Esophagus squamous epithelium (tissue), 5 donors: ENCODE measurements at regions not wholly inside any gene's neighbourhood (a gene's known extent, or its start where the extent isn't known, plus 50 kb on each side); places are given as distances from the start of the nearest gene placed in this dataset.

Source experiments
- DNase-seq: peaks from one replicate; lab custom pipeline; 2025; lab: John Stamatoyannopoulos, UW
- H3K27ac ChIP-seq, 4 donors: fragments of 200-600 bp; sonication (generic); one replicate each; pipeline ENCODE4 v1.5.1; 2016 to 2019; ENCODE audit warnings: mild to moderate bottlenecking in 1 of 4
- H3K27me3 ChIP-seq, 4 donors: fragments of 200-600 bp; sonication (generic); 1 replicate in 3 of 4; 2 replicates in 1 of 4; pipeline versions ENCODE4 v1.5.1 to v1.6.0; 2017 to 2021; ENCODE audit warnings: antibody characterized with exemption in 1 of 4
- H3K36me3 ChIP-seq, 3 donors: fragments of 200-600 bp; sonication (generic); one replicate each; pipeline ENCODE4 v1.5.1; 2016 to 2019
- H3K4me1 ChIP-seq, 3 donors: fragments of 200-600 bp; sonication (generic); one replicate each; pipeline ENCODE4 v1.5.1; 2017 to 2019
- H3K4me3 ChIP-seq, 4 donors: fragments of 200-600 bp; sonication (generic); 1 replicate in 3 of 4; 2 replicates in 1 of 4; pipeline ENCODE4 v1.5.1; 2016 to 2019; ENCODE audit warnings: mild to moderate bottlenecking in 2 of 4, moderate library complexity in 1 of 4
- H3K9me3 ChIP-seq, 3 donors: fragments of 200-600 bp; sonication (generic); one replicate each; pipeline ENCODE4 v1.5.1; 2016 to 2019
- POLR2A ChIP-seq, 4 donors: fragments of 450-650 bp; IDR thresholded peaks; one replicate each; pipeline ENCODE4 v1.6.1; 2017; ENCODE audit warnings: antibody characterized with exemption in 4 of 4, mild to moderate bottlenecking in 4 of 4, moderate library complexity in 3 of 4
- WGBS, 2 donors: methylation state at CpG; one replicate each; pipeline ENCODE4 v1.1.5; 2018; 5-methylcytosine and 5-hydroxymethylcytosine counted together
- intact Hi-C: fragments of 100-400 bp; cut with DNase I; formaldehyde crosslinking; loops from one replicate; pipeline ENCODE4 v1.15.0; 2022
- TF ChIP-seq, protein P1 (sequence below), 6 experiments: fragments of 450-650 bp in 4 of 6; fragments of 200-600 bp in 2 of 6; sonication (generic) in 2 of 6; IDR thresholded peaks; one replicate each; pipeline ENCODE4 v1.5.1; 2016 to 2019; ENCODE audit warnings: antibody characterized with exemption in 6 of 6, mild to moderate bottlenecking in 4 of 6, moderate library complexity in 4 of 6
- donor health status: DM: yes; HTN: yes; CAD: no.

DNA sequence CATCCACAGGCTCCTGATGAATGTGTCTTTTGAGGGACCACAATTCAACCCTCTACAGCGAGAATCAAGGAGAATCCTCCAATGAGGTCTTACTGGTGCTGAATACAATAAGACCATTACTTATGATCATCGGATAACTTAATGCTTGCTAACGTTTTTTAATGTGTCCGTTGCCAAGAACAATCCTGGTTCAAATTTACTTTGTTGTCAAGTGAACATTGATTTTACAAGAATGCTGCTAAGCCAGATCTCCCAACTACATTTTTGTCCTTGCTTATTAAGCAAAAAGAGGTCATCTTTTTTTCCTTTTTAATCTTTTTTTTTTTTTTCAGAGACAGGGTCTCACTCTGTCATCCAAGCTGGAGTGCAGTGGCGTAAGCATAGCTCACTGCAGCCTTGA is 93.7 kb downstream of the THNSL2 start:
- no peaks in the 10 kb centered on the region for H3K9me3 ChIP-seq
- no peak overlapping the region for H3K4me3 ChIP-seq
- TF ChIP-seq POLR2A (IDR thresholded peaks at IDR 0.05) = no peak
- TF ChIP-seq, protein P1, sequence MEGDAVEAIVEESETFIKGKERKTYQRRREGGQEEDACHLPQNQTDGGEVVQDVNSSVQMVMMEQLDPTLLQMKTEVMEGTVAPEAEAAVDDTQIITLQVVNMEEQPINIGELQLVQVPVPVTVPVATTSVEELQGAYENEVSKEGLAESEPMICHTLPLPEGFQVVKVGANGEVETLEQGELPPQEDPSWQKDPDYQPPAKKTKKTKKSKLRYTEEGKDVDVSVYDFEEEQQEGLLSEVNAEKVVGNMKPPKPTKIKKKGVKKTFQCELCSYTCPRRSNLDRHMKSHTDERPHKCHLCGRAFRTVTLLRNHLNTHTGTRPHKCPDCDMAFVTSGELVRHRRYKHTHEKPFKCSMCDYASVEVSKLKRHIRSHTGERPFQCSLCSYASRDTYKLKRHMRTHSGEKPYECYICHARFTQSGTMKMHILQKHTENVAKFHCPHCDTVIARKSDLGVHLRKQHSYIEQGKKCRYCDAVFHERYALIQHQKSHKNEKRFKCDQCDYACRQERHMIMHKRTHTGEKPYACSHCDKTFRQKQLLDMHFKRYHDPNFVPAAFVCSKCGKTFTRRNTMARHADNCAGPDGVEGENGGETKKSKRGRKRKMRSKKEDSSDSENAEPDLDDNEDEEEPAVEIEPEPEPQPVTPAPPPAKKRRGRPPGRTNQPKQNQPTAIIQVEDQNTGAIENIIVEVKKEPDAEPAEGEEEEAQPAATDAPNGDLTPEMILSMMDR (IDR thresholded peaks at IDR 0.05) = no peak
- H3K4me1 ChIP-seq = peaks cover 0 to 22% (median 7%) of the 10 kb centered on the region in 3 donors
- H3K27ac ChIP-seq = no peak overlapping the region
- DNase-seq = no peak
- H3K27me3 ChIP-seq = peaks cover 0 to 43% (median 0%) of the 10 kb centered on the region in 4 donors
- WGBS, 2 donors = 61 to 69% methylated on average over 5 of the region's 5 CpGs
- no peaks in the 10 kb centered on the region for H3K36me3 ChIP-seq
- intact Hi-C loops = no loop called here

DNA sequence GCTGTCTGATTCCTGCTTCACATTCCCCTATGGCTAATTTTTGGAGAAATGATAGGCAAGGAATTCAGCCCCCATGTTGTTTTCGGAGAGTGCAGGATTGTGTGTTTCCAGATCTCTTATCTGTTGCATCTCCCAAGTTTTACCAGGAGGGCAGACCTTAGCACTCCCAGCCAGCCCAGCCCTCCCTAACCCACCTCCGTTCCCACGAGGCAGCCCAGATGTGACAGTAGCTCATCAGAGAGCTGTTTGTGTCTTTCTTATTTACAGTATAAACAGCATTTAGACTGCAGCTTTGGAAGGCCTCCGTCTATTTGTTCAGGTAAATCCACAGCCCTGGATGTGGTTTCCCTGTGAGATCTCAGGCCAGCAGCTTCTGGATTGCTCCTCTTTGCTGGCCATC is 91.6 kb downstream of the THNSL2 start:
- WGBS, 2 donors = 73 to 80% methylated on average over 4 of the region's 4 CpGs
- intact Hi-C loops = no loop called here
- no peak for DNase-seq
- H3K4me1 ChIP-seq = peaks cover 0 to 37% (median 16%) of the 10 kb centered on the region in 3 donors
- H3K27me3 ChIP-seq = peaks cover 0 to 64% (median 0%) of the 10 kb centered on the region in 4 donors
- H3K27ac ChIP-seq = no peak overlapping the region
- TF ChIP-seq POLR2A (IDR thresholded peaks at IDR 0.05) = no peak
- TF ChIP-seq, protein P1 (IDR thresholded peaks at IDR 0.05) = no peak
- H3K9me3 ChIP-seq = no peaks in the 10 kb centered on the region
- H3K36me3 ChIP-seq = no peaks in the 10 kb centered on the region
- H3K4me3 ChIP-seq = no peak overlapping the region

DNA sequence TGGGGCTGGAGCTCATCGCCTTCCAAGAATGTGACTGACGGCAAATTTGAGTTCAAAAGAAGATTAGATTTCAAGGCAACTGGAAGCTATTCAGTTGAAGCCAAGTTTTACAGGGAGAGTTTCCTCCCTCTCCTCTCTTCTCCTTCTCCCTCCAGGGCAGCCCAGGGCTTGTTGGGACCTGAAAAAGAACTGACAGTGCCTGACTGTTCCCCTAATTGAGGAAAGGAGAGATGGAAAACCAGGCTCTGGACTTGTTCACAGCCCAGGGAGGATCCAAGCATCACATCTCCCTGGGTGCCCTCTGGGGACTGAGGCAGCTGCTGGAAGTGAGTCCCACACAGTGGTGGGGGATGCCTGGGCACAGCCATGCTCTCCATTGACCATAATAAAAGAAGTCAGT is 88.1 kb downstream of the THNSL2 start:
- intact Hi-C loops = no loop called here
- Histone ChIP-seq H3K36me3 (no peaks in the 10 kb centered on the region), H3K27ac (no peak overlapping the region), H3K9me3 (no peaks in the 10 kb centered on the region), H3K27me3 (peaks cover 0 to 87% (median 0%) of the 10 kb centered on the region in 4 donors), H3K4me1 (peaks cover 0 to 25% (median 9%) of the 10 kb centered on the region in 3 donors), H3K4me3 (no peak overlapping the region)
- TF ChIP-seq, protein P1 (IDR thresholded peaks at IDR 0.05) = no peak
- no peak for TF ChIP-seq POLR2A (IDR thresholded peaks at IDR 0.05)
- DNase-seq = no peak
- 18 to 41% methylated on average over 2 of the region's 2 CpGs for WGBS, 2 donors

DNA sequence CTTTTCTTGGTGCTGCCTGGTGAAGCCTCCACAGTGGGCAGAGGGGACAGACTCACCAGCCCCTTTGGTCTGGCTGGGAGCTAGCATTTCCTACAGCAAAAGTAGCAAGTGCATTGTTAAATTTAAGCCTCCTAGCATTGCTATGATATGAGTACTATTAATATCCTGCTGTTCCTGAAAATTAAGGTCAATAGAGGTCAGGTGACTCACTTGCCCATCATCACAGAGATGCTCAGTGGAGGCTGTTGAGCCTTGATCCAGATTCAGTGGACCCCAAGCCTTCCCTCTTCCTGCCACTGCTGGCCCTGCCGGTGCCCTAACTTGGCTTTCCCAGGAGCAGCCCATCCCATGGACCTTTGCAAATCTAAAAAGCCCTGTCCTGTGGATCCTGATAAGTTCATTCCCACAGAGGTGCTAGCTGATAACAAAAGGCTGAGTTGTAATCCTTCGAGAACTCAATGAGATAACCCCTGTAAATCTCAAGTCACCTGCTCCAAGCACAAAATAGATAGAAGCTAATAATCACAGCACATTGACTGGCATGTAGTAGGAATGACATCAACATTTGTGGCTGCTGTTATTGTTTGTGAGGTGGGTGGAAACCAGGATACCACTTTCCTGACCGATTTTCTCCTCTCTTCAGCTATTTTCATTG is 84.4 kb downstream of the THNSL2 start:
- Histone ChIP-seq H3K4me1 (peaks cover 0 to 21% (median 9%) of the 10 kb centered on the region in 3 donors), H3K4me3 (no peak overlapping the region), H3K9me3 (no peaks in the 10 kb centered on the region), H3K36me3 (no peaks in the 10 kb centered on the region), H3K27me3 (peaks cover 0 to 90% (median 0%) of the 10 kb centered on the region in 4 donors), H3K27ac (no peak overlapping the region)
- intact Hi-C loops = no loop called here
- TF ChIP-seq POLR2A (IDR thresholded peaks at IDR 0.05) = no peak
- TF ChIP-seq, protein P1 (IDR thresholded peaks at IDR 0.05) = no peak
- WGBS, 2 donors = 67 to 90% methylated on average over 3 of the region's 3 CpGs
- no peak for DNase-seq

DNA sequence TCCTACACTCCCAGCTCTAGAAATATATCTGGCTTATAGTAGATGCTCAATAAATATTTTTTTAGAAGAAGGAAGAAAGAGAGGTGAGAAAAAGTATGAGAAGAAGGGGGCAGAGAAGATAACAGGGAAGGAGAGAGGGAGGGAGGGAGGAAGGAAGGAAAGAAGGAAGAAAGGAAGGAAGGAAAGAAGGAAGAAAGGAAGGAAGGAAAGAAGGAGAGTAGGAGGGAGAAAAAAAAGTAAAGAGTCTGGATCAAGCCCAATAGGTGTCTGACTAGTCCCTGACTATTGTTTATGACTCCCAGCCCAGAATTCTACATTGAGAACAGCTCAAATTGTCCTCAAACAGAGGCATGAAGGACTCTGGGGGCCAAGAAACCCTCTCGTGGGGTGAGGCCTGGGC is 83.9 kb downstream of the THNSL2 start:
- Histone ChIP-seq H3K4me3 (no peak overlapping the region), H3K27ac (no peak overlapping the region), H3K27me3 (peaks cover 0 to 90% (median 0%) of the 10 kb centered on the region in 4 donors), H3K4me1 (peaks cover 0 to 16% (median 9%) of the 10 kb centered on the region in 3 donors), H3K9me3 (no peaks in the 10 kb centered on the region), H3K36me3 (no peaks in the 10 kb centered on the region)
- no peak for DNase-seq
- no peak for TF ChIP-seq POLR2A (IDR thresholded peaks at IDR 0.05)
- TF ChIP-seq, protein P1 (IDR thresholded peaks at IDR 0.05) = no peak
- WGBS, 2 donors = 53 to 86% methylated on average over 1 of the region's 1 CpG
- intact Hi-C loops = no loop called here
